Activated CD4-positive, alpha-beta T cell treated with anti-CD3 and anti-CD28 coated beads, Interleukin-2, amount 10 ng/mL, durations not matched to agents 24 days and 14 days (primary cell): ENCODE measurements at regions not wholly inside any gene's neighbourhood (a gene's known extent, or its start where the extent isn't known, plus 50 kb on each side); places are given as distances from the start of the nearest gene placed in this dataset.

ENCODE experiments used
- DNase-seq: peaks from one replicate; pipeline ENCODE4 v3.0.0; 2022
- H3K27ac Mint-ChIP-seq: one replicate; pipeline ENCODE4 v1.8.0; 2022; ENCODE audit warnings: mild to moderate bottlenecking, mixed read lengths
- H3K27me3 Mint-ChIP-seq: one replicate; pipeline ENCODE4 v1.8.0; 2022; ENCODE audit warnings: mixed read lengths
- H3K36me3 Mint-ChIP-seq: one replicate; pipeline ENCODE4 v1.8.0; 2022; ENCODE audit warnings: low read depth, mild to moderate bottlenecking, mixed read lengths
- H3K4me1 Mint-ChIP-seq: one replicate; pipeline ENCODE4 v1.8.0; 2021; ENCODE audit warnings: mixed read lengths
- H3K4me3 Mint-ChIP-seq: one replicate; pipeline ENCODE4 v1.8.0; 2022; ENCODE audit warnings: mild to moderate bottlenecking, moderate library complexity, mixed read lengths
- H3K9me3 Mint-ChIP-seq: one replicate; pipeline ENCODE4 v1.8.0; 2021; ENCODE audit warnings: mixed read lengths
- intact Hi-C: fragments of 100-400 bp; cut with micrococcal nuclease; formaldehyde crosslinking; loops from one replicate; pipeline ENCODE4 v1.15.1; 2023

GRCh38 chr7:67450171-67450570, 453.5 kb downstream of the TYW1 start:
- H3K36me3 Mint-ChIP-seq: no peaks in the 10 kb centered on the region
- peaks cover 8% of the 10 kb centered on the region for H3K9me3 Mint-ChIP-seq
- H3K27ac Mint-ChIP-seq: no peak overlapping the region
- intact Hi-C loops: no loop called here
- H3K4me3 Mint-ChIP-seq: no peak overlapping the region
- no peaks in the 10 kb centered on the region for H3K4me1 Mint-ChIP-seq
- H3K27me3 Mint-ChIP-seq: no peaks in the 10 kb centered on the region
- DNase-seq: no peak

- Mint-ChIP-seq H3K4me3 (no peak overlapping the region), H3K27ac (no peak overlapping the region), H3K36me3 (no peaks in the 10 kb centered on the region), H3K9me3 (peaks cover 7% of the 10 kb centered on the region), H3K27me3 (no peaks in the 10 kb centered on the region), H3K4me1 (no peaks in the 10 kb centered on the region)
- intact Hi-C loops: no loop called here
- no peak for DNase-seq
These were observed 454.7 kb downstream of the TYW1 start for GRCh38 chr7:67451306-67451705.

GRCh38 chr7:67452516-67453026, 455.9 kb downstream of the TYW1 start:
- Mint-ChIP-seq H3K27ac (no peak overlapping the region), H3K4me3 (no peak overlapping the region), H3K27me3 (no peaks in the 10 kb centered on the region), H3K9me3 (peaks cover 7% of the 10 kb centered on the region), H3K36me3 (no peaks in the 10 kb centered on the region), H3K4me1 (no peaks in the 10 kb centered on the region)
- DNase-seq: no peak
- intact Hi-C loops: no loop called here

GRCh38 chr7:67453580-67454380, 457.1 kb downstream of the TYW1 start:
- Mint-ChIP-seq H3K4me3 (no peak overlapping the region), H3K36me3 (no peaks in the 10 kb centered on the region), H3K27ac (no peak overlapping the region), H3K9me3 (peaks cover 4% of the 10 kb centered on the region), H3K27me3 (no peaks in the 10 kb centered on the region), H3K4me1 (no peaks in the 10 kb centered on the region)
- intact Hi-C loops: no loop called here
- no peak for DNase-seq

GRCh38 chr7:67455508-67455907, 458.9 kb downstream of the TYW1 start:
- no peaks in the 10 kb centered on the region for H3K36me3 Mint-ChIP-seq
- H3K27me3 Mint-ChIP-seq: no peaks in the 10 kb centered on the region
- no peak overlapping the region for H3K4me3 Mint-ChIP-seq
- intact Hi-C loops: no loop called here
- H3K4me1 Mint-ChIP-seq: no peaks in the 10 kb centered on the region
- peaks cover 4% of the 10 kb centered on the region for H3K9me3 Mint-ChIP-seq
- no peak overlapping the region for H3K27ac Mint-ChIP-seq
- DNase-seq: no peak

- Mint-ChIP-seq H3K36me3 (no peaks in the 10 kb centered on the region), H3K27ac (no peak overlapping the region), H3K4me1 (no peaks in the 10 kb centered on the region), H3K27me3 (no peaks in the 10 kb centered on the region), H3K4me3 (no peak overlapping the region), H3K9me3 (no peaks in the 10 kb centered on the region)
- intact Hi-C loops: no loop called here
- DNase-seq: no peak
These were observed 466.2 kb downstream of the TYW1 start for GRCh38 chr7:67462781-67463191.

GRCh38 chr7:67463316-67463715, 466.7 kb downstream of the TYW1 start:
- no peaks in the 10 kb centered on the region for H3K36me3 Mint-ChIP-seq
- no peak overlapping the region for H3K4me3 Mint-ChIP-seq
- H3K9me3 Mint-ChIP-seq: peaks cover under 1% of the 10 kb centered on the region
- H3K27ac Mint-ChIP-seq: no peak overlapping the region
- intact Hi-C loops: no loop called here
- H3K27me3 Mint-ChIP-seq: no peaks in the 10 kb centered on the region
- no peak for DNase-seq
- no peaks in the 10 kb centered on the region for H3K4me1 Mint-ChIP-seq

GRCh38 chr7:67463983-67464382, 467.4 kb downstream of the TYW1 start:
- no peaks in the 10 kb centered on the region for H3K4me1 Mint-ChIP-seq
- intact Hi-C loops: no loop called here
- H3K4me3 Mint-ChIP-seq: no peak overlapping the region
- no peaks in the 10 kb centered on the region for H3K27me3 Mint-ChIP-seq
- no peak overlapping the region for H3K27ac Mint-ChIP-seq
- H3K36me3 Mint-ChIP-seq: no peaks in the 10 kb centered on the region
- H3K9me3 Mint-ChIP-seq: peaks cover 5% of the 10 kb centered on the region
- no peak for DNase-seq

GRCh38 chr7:67466109-67466508, 469.5 kb downstream of the TYW1 start:
- no peak overlapping the region for H3K27ac Mint-ChIP-seq
- H3K36me3 Mint-ChIP-seq: no peaks in the 10 kb centered on the region
- H3K9me3 Mint-ChIP-seq: peaks cover 10% of the 10 kb centered on the region
- DNase-seq: no peak
- H3K4me1 Mint-ChIP-seq: no peaks in the 10 kb centered on the region
- no peak overlapping the region for H3K4me3 Mint-ChIP-seq
- intact Hi-C loops: no loop called here
- H3K27me3 Mint-ChIP-seq: no peaks in the 10 kb centered on the region

- H3K4me1 Mint-ChIP-seq: no peaks in the 10 kb centered on the region
- no peaks in the 10 kb centered on the region for H3K27me3 Mint-ChIP-seq
- intact Hi-C loops: no loop called here
- no peaks in the 10 kb centered on the region for H3K36me3 Mint-ChIP-seq
- no peak overlapping the region for H3K27ac Mint-ChIP-seq
- peaks cover 10% of the 10 kb centered on the region for H3K9me3 Mint-ChIP-seq
- H3K4me3 Mint-ChIP-seq: no peak overlapping the region
- DNase-seq: no peak
These were observed 473.7 kb downstream of the TYW1 start for GRCh38 chr7:67470256-67470751.

- no peak for DNase-seq
- intact Hi-C loops: no loop called here
- H3K4me3 Mint-ChIP-seq: no peak overlapping the region
- H3K4me1 Mint-ChIP-seq: no peaks in the 10 kb centered on the region
- no peak overlapping the region for H3K27ac Mint-ChIP-seq
- no peaks in the 10 kb centered on the region for H3K36me3 Mint-ChIP-seq
- no peaks in the 10 kb centered on the region for H3K27me3 Mint-ChIP-seq
- no peaks in the 10 kb centered on the region for H3K9me3 Mint-ChIP-seq
These were observed 478.7 kb downstream of the TYW1 start for GRCh38 chr7:67475293-67475692.

GRCh38 chr7:67478066-67478465, 481.4 kb downstream of the TYW1 start:
- H3K4me3 Mint-ChIP-seq: no peak overlapping the region
- no peaks in the 10 kb centered on the region for H3K4me1 Mint-ChIP-seq
- intact Hi-C loops: no loop called here
- H3K27me3 Mint-ChIP-seq: no peaks in the 10 kb centered on the region
- no peak overlapping the region for H3K27ac Mint-ChIP-seq
- no peaks in the 10 kb centered on the region for H3K36me3 Mint-ChIP-seq
- no peak for DNase-seq
- no peaks in the 10 kb centered on the region for H3K9me3 Mint-ChIP-seq

GRCh38 chr7:67484244-67484751, 487.7 kb downstream of the TYW1 start:
- no peak overlapping the region for H3K27ac Mint-ChIP-seq
- H3K9me3 Mint-ChIP-seq: no peaks in the 10 kb centered on the region
- H3K36me3 Mint-ChIP-seq: no peaks in the 10 kb centered on the region
- H3K27me3 Mint-ChIP-seq: no peaks in the 10 kb centered on the region
- peak; percentile 60 for DNase-seq
- no peak overlapping the region for H3K4me3 Mint-ChIP-seq
- intact Hi-C loops: no loop called here
- H3K4me1 Mint-ChIP-seq: peaks cover 2% of the 10 kb centered on the region

GRCh38 chr7:67486401-67486800, 489.8 kb downstream of the TYW1 start:
- intact Hi-C loops: no loop called here
- no peaks in the 10 kb centered on the region for H3K36me3 Mint-ChIP-seq
- H3K27ac Mint-ChIP-seq: no peak overlapping the region
- no peak overlapping the region for H3K4me3 Mint-ChIP-seq
- DNase-seq: no peak
- H3K9me3 Mint-ChIP-seq: no peaks in the 10 kb centered on the region
- peaks cover 2% of the 10 kb centered on the region for H3K4me1 Mint-ChIP-seq
- no peaks in the 10 kb centered on the region for H3K27me3 Mint-ChIP-seq
